ENCODE measurements at regions not wholly inside any gene's neighbourhood (a gene's known extent, or its start where the extent isn't known, plus 50 kb on each side); places are given as distances from the start of the nearest gene placed in this dataset.

- FAIRE-seq (no peak), DNase-seq (no peak)
- Histone ChIP-seq H3K9me3 (ENCODE audit: control insufficient read depth in 2 of 3, insufficient read depth in 1 of 3, low read length in 3 of 3) (no peaks in the 10 kb centered on the region), H3K9ac (ENCODE audit: low read length in 3 of 3) (no peak overlapping the region), H3K36me3 (ENCODE audit: control insufficient read depth in 2 of 3, insufficient read depth in 3 of 3, low read length in 3 of 3) (no peaks in the 10 kb centered on the region), H3K4me1 (ENCODE audit: control insufficient read depth in 2 of 3, insufficient read depth in 2 of 3, low read depth in 1 of 3, low read length in 3 of 3) (no peaks in the 10 kb centered on the region), H3K4me3 (ENCODE audit: low read length in 3 of 3) (no peak overlapping the region), H3K27me3 (ENCODE audit: control insufficient read depth, insufficient read depth, low read length) (no peaks in the 10 kb centered on the region), H3K27ac (ENCODE audit: low read depth in 2 of 2, low read length in 2 of 2) (no peak overlapping the region)
- intact Hi-C loops (cut with DNase I), result no loop called here
- no peak for TF ChIP-seq CTCF (IDR thresholded peaks at IDR 0.05; ENCODE audit: borderline replicate concordance, extremely low read depth, insufficient read depth)
Measured at GRCh38 chr4:110886856-110887255, 264.0 kb upstream of the PITX2 start.

- FAIRE-seq (no peak), DNase-seq (no peak)
- H3K9me3 ChIP-seq (ENCODE audit: control insufficient read depth in 2 of 3, insufficient read depth in 1 of 3, low read length in 3 of 3), result no peaks in the 10 kb centered on the region
- no peak for TF ChIP-seq CTCF (IDR thresholded peaks at IDR 0.05; ENCODE audit: borderline replicate concordance, extremely low read depth, insufficient read depth)
- H3K27ac ChIP-seq (ENCODE audit: low read depth in 2 of 2, low read length in 2 of 2), result no peak overlapping the region
- H3K4me3 ChIP-seq (ENCODE audit: low read length in 3 of 3), result no peak overlapping the region
- no peaks in the 10 kb centered on the region for H3K27me3 ChIP-seq (ENCODE audit: control insufficient read depth, insufficient read depth, low read length)
- no peaks in the 10 kb centered on the region for H3K4me1 ChIP-seq (ENCODE audit: control insufficient read depth in 2 of 3, insufficient read depth in 2 of 3, low read depth in 1 of 3, low read length in 3 of 3)
- intact Hi-C loops (cut with DNase I), result no loop called here
- H3K9ac ChIP-seq (ENCODE audit: low read length in 3 of 3), result no peak overlapping the region
- no peaks in the 10 kb centered on the region for H3K36me3 ChIP-seq (ENCODE audit: control insufficient read depth in 2 of 3, insufficient read depth in 3 of 3, low read length in 3 of 3)
Measured at GRCh38 chr4:110897784-110898183, 274.9 kb upstream of the PITX2 start.

- no peak overlapping the region for H3K27ac ChIP-seq (ENCODE audit: low read depth in 2 of 2, low read length in 2 of 2)
- no peak for TF ChIP-seq CTCF (IDR thresholded peaks at IDR 0.05; ENCODE audit: borderline replicate concordance, extremely low read depth, insufficient read depth)
- no peak overlapping the region for H3K4me3 ChIP-seq (ENCODE audit: low read length in 3 of 3)
- no peak for FAIRE-seq
- intact Hi-C loops (cut with DNase I), result no loop called here
- no peaks in the 10 kb centered on the region for H3K36me3 ChIP-seq (ENCODE audit: control insufficient read depth in 2 of 3, insufficient read depth in 3 of 3, low read length in 3 of 3)
- no peaks in the 10 kb centered on the region for H3K27me3 ChIP-seq (ENCODE audit: control insufficient read depth, insufficient read depth, low read length)
- no peaks in the 10 kb centered on the region for H3K9me3 ChIP-seq (ENCODE audit: control insufficient read depth in 2 of 3, insufficient read depth in 1 of 3, low read length in 3 of 3)
- H3K9ac ChIP-seq (ENCODE audit: low read length in 3 of 3), result no peak overlapping the region
- H3K4me1 ChIP-seq (ENCODE audit: control insufficient read depth in 2 of 3, insufficient read depth in 2 of 3, low read depth in 1 of 3, low read length in 3 of 3), result no peaks in the 10 kb centered on the region
- DNase-seq, result no peak
Measured at GRCh38 chr4:110898290-110898689, 275.4 kb upstream of the PITX2 start.

- H3K27ac ChIP-seq (ENCODE audit: low read depth in 2 of 2, low read length in 2 of 2), result no peak overlapping the region
- intact Hi-C loops (cut with DNase I), result no loop called here
- FAIRE-seq, result no peak
Measured at GRCh38 chr4:110900213-110900769, 277.4 kb upstream of the PITX2 start.

More at GRCh38 chr4:110900213-110900769, 277.4 kb upstream of the PITX2 start:
- DNase-seq, result no peak
- Histone ChIP-seq H3K9me3 (ENCODE audit: control insufficient read depth in 2 of 3, insufficient read depth in 1 of 3, low read length in 3 of 3) (no peaks in the 10 kb centered on the region), H3K4me1 (ENCODE audit: control insufficient read depth in 2 of 3, insufficient read depth in 2 of 3, low read depth in 1 of 3, low read length in 3 of 3) (no peaks in the 10 kb centered on the region), H3K9ac (ENCODE audit: low read length in 3 of 3) (no peak overlapping the region), H3K36me3 (ENCODE audit: control insufficient read depth in 2 of 3, insufficient read depth in 3 of 3, low read length in 3 of 3) (no peaks in the 10 kb centered on the region), H3K27me3 (ENCODE audit: control insufficient read depth, insufficient read depth, low read length) (no peaks in the 10 kb centered on the region), H3K4me3 (ENCODE audit: low read length in 3 of 3) (no peak overlapping the region)
- no peak for TF ChIP-seq CTCF (IDR thresholded peaks at IDR 0.05; ENCODE audit: borderline replicate concordance, extremely low read depth, insufficient read depth)
